NCI-H526 (cell line): ENCODE measurements at regions not wholly inside any gene's neighbourhood (a gene's known extent, or its start where the extent isn't known, plus 50 kb on each side); places are given as distances from the start of the nearest gene placed in this dataset.

Experiments
- DNase-seq, 2 experiments: peaks; one replicate each; lab custom pipeline; 2025; lab: John Stamatoyannopoulos, UW

DNA sequence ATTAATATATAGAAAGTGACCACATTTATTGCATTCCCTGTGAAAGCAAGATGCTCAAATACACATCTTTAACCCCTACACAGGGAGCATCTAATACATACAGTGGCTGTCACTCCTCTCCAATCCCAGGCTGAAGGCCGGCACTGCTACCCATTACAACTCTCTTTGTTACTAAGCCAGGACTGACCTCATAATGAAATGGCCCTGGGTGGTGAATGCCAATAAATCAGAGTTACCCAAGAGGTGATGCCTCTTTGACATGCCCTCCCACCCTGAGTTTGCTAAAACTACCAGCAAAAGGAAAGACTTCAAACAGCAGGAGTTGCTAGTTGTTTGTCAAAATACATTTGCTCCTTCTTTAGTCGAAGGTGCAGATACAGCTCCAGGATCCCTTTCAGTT is 214.2 kb downstream of the FOXA2 start:
- no peak for DNase-seq

DNA sequence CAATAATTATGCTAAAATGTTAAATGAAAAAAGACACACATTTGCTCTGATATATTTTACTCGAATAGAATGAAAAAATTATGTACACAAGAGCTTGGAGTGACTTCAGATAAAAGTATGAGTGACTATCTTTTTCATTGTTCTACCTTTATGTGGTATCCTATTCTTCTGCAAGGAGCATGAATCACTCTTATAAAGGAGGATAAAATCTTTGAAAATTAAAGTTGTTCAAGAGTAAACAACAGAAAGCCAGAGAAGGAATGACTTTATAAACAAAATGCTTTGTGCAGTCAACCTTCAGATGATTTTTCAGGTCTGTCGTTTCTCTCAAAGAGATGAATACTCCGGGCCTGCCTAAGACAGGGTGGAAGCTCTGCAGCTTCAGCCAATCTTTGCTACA is 215.3 kb downstream of the FOXA2 start:
- DNase-seq, result no peak

DNA sequence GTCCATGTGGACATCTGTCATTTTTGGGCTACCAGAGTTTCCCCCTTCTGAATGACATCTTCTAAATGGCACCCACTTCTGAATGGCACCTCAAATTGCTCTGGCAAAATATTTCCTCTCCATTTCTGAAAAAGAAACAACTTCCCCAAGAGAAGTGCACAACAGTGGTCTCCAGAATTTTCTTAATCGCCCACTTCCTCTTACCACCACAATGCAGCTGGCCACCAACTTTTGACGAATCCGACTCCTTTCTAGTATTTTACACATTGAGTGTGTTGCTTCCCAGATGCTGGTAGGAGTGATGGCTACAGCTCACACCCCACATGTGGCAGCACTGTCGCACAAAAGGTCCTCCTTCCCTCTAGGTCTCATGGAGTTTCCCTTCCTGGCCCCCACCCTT is 216.1 kb downstream of the FOXA2 start:
- no peak for DNase-seq

DNA sequence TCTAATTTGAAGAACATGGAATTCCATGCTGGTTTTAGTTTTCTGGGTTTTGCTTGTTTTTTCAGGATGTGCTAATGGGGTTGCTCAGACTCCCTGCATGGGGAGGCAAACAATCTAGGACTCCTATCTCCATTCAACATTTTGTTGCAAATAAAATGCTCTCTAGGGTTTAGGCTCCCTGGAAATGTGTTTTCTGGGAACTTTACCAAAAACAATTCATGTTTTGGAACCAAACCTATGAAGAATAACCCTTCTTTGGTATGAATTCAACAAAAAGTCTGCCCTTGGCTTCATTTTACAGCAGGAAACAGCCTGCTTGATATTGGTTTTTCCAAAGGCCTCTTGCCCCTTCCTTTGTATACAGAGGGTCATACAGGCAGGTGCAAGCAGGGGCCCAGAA is 217.7 kb downstream of the FOXA2 start:
- no peak for DNase-seq

DNA sequence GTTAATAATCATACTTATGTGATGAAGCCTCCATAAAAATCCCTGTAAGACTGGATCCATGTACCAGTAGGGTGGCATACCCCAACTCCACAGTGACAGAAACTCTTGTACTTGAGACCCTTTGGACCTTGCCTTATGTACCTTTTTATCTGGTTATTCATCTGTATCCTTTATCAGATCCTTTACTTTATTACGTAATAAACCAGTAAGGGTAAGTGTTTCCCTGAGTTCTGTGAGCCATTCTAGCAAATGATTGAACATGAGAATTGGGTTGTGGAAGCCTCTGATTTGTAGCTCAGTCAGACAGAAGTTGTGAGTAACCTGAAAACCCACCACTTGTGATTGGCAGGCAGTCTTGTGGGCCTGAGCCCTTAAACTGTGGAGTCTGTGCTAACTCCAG is 229.7 kb downstream of the FOXA2 start:
- DNase-seq, result no peak

DNA sequence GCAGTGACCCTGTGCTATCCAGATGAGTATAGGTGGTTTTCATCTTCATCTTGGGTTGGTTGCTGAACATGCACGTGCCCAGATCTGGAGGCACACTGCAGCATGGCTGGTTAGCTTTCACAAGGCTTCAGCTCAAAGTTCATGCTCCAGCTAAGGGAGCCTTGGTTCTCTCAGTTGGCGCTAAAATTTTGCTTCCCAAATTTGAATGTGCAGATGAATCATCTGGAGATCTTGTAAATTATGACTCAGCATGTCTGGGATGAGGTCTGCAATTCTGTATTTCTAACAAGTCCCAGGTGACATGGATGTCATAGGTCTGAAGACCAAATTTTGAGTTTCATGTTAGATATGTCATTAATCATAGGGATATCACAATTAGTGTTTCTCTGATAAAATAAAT is 230.8 kb downstream of the FOXA2 start:
- peak in 1 of 2 experiments; percentile 32 for DNase-seq

DNA sequence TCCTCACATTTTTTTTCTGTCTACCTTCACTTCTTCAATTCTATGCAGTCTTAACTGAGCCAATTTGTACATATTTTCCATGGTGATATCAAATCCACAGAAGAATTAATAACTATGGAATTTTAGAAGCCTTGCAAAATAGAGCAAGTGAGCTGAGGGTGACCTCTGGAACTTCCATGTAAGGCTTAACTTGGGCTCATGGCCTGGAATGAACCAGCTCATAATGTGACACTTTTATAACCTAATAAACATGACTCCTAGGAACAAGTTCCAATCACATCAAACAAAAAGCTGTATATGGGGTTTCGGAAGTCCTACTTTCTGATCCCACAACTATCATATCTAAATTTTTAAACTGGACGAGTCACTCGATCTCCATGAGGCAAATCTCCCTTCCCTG is 232.4 kb downstream of the FOXA2 start:
- DNase-seq, result no peak

DNA sequence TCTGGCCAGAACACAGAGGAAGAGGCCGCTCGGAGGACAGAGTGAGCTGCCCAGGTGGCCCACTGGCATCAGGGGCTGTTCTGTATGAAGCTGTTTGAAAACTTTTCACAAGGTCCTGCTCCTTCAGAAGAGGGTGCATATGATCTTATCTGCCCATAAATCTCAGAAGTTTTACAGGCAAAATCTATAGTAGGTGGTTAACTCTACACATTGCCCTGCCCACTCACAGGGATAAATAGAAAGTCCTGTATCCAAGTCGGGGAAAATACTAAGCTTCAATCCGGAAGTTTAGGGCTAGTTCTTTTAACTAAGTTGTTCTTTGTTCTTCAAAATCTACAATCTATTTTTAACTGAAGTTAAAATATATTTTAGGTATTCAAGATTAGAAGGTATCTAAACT is 233.7 kb downstream of the FOXA2 start:
- no peak for DNase-seq

DNA sequence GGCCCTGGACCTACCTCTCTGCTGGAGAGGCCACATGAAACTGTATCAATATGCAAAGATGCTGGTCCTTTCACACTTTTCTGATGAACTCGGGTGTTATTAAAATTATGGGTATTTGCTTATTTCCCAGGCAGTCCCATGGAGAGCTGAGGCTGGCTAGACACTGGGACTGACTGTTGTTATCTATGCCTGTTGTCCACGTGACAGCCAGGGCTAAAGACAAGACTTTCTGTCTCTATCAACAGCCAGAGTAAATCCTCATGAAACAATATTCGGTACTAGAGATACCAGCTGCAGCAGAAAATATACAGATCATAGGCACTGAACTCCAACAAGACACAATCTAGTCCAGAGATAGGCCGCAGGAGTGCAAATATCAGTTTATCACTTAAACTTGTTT is 236.4 kb downstream of the FOXA2 start:
- no peak for DNase-seq

DNA sequence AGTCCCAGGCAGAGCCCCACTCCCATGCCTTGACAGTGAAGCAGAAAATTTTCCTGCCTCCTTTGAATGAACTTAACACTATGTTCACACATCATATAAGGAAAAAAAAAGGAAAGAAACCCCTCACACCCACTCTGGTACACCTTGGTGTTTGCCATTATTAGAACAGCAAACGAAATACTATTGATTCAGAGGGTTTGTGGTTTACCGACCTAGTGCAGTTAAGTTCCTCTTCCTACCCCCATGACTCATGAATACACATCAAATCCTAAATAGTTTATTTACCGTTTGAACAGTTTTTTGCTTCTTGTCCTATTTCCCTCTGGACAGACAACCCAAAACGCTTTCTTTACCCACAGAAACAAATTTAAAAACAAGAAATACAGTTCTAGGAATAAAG is 237.7 kb downstream of the FOXA2 start:
- no peak for DNase-seq

DNA sequence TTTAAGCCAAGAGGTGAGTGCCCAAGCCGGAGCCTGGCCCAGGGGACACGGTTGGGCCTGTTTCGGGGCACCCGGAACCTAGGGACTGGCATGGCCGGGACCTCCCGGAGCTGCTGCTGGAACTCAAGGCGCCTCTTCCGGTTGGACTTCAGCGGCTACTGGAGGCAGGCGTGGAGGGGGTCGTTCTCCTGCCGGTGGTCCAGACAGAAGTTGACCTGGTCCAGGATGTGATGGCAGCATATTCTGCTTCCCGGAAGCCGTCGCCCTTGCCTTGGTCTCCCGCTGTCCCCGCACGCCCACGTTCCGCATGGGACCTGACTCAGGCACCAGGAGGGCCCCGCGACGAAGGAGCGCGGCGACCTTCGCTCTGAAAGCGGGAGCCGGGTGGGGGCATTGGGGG is 240.8 kb downstream of the FOXA2 start:
- DNase-seq, result no peak

DNA sequence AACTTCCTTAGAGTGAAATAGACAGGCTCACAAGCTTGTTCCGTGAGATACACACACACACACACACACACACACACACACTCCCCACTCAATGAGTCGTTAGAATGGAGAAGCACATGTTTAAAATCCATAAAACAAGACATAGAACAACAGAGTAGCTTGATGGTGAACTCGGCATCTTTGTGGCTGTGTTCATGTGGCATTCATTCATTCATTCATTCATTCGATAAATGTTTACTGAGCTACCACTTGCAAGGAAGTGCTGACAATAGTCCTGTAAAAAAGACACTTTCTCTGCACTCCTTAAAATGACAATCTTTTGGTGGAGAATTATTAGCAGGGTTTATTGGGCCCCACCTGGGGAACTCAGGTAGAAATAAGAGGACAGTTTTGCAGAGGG is 242.0 kb downstream of the FOXA2 start:
- no peak for DNase-seq

DNA sequence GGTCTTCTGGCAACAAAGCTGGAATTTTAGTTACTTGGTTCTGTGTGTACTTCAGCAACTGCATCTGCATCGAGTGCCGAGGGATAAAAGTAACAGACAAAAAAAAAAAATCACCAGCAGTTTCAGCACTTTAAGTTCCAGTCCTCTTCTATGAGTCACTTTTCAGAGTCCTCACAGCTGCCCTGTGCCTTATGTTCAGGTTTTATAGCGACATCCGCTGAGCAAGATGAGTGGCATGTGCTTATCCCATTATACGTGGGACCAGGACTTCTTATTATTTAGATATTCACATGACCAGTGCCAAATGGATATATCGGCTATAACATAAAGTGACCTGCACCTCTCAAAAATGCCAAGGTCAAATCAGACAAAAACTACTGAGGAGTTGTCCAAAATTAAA is 242.9 kb downstream of the FOXA2 start:
- no peak for DNase-seq

DNA sequence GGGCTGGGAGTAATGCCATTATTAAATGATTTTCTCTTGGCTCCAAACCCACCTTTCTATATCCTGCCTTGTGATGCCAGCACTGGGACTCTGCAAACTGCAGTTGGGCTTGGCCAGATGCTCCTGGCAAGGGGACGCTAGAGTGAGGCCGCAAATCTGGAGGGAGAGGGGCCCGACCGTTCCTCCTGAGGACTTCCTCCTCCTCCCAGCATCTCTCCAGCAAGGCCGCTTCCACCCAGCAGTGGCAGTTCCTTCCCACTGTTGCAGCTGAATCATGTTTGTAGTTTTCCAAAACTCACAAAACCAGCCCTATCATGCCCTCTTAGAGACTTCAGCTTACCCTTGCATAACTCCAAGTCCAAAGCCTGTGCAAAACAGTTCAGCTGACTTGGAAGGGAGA is 244.4 kb downstream of the FOXA2 start:
- DNase-seq, result no peak

DNA sequence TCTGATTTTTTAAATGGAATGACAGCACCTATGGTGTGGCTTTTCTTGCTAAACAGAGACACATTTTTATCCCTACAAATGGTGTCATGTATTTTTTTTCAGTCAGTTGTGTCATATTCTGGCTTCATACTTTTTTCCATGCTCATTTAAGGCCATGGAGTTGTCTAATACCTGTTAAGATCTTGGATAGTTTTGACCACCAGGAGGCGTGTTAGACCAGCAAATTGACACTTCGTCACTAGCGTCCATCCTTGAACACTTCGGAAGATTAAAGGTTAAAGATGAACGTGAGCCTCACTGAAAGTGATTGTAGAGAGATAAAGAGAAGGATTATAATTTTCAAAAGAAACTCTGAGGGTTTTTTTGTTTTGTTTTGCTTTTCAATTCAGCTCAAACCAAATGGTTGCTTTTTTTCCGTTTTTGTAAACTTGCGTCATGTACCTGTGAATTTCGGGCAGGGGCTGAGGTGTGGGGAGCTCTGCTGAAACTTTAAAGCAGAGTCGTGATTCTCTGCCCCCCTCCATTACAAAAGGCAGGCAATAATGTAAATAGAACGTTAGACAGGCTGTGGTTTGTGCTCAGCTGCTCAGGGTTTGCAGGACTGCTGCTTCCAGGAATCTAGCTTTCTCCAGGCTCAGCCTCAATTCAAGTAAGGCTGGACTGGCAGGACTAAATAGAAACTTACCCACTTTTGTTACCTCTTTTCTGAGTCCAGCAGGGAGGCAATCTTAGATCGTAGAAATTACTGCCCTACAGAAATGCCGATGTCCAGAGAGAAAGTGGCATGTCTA is 245.1 kb downstream of the FOXA2 start:
- DNase-seq, result peak; percentile 82 to 90

DNA sequence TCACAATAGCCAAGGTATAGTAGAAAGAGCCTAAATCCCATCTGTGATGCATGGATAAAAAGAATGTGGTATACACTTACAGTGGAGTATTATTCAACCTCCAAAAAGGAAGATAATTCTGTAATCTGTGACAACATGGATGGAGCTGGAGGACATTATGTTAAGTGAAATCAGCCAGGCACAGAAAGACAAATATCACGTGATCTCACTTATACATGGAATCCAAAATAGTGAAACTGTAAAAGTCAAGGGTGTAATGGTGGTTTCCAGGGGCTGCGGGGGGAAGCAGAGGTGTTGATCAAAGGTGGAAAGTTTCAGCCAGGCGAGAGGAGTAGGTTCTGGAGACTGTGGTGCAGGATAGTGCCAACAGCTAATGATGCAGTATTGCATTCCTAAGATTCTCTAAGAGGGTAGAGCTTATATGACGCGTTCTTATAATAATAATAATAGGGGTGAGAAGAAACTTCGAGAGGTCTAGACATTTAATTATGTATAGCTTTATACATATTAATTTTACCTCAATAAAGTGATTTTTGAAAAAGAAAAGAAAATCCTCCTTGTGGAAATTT is 246.1 kb downstream of the FOXA2 start:
- DNase-seq, result no peak

DNA sequence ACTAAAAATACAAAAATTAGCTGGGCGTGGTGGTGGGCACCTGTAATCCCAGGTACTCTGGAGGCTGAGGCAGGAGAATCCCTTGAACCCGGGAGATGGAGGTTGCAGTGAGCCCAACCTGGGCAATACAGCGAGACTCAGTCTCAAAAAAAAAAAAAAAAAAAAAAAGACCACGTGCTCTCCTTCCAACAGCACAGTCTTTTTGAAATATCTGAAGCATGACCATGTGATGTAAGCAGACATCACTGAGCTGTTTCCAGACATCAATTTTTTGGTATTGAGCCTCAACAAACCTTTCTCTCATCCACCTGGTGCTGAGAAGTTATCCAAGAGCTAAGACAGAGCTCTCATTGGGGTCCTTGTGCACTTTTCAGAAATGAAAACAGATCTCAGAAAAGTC is 249.2 kb downstream of the FOXA2 start:
- no peak for DNase-seq

DNA sequence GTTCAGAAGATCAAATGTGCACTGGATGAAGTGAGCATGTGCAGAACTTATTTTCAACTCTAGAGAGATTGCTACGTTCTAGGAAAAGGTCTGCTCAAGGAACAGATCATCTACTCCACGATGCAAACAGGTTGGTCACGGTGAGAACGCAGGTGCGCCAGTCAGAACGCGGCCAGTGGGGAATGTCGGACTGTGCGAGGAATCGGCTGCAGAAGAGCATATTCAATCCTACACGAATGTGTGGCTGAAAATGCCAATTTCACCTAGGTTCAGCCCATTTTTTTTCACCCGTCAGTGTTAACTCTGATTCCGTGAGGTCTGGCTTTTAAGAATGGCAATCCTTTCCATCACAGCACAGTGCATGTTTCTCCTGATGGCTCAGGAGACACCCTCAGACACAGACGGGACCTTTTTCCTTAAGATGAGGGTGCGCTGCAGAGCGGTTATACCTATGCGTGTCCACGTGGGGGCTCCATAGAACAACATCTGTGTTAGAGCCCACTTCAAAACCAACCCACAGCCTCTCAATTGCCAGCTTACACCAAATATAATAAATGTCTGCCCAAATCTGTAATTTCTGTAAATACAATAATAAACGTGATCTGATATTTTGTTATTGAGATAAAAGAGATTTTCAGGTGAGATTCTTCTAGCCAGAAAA is 250.4 kb downstream of the FOXA2 start:
- peak; percentile 54 to 86 for DNase-seq

DNA sequence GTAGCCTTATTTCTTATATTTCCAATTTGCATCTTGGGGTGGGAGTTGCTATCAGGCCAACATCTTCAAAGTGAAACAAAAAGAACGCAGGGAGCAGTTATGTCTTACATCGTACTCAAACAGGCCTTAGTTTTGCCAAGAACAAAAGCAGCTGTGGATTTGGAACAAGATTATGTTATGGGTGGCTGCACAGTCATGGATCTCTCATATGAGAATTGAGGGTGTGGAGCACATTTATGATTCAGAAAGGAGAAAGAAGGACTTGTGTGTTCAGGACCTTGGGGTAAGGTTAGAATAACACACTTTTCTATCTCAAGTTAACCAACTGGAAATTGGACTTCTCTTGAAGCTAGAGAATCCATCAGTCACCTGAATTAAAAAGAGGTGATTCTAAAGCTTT is 259.9 kb downstream of the FOXA2 start:
- DNase-seq, result no peak

DNA sequence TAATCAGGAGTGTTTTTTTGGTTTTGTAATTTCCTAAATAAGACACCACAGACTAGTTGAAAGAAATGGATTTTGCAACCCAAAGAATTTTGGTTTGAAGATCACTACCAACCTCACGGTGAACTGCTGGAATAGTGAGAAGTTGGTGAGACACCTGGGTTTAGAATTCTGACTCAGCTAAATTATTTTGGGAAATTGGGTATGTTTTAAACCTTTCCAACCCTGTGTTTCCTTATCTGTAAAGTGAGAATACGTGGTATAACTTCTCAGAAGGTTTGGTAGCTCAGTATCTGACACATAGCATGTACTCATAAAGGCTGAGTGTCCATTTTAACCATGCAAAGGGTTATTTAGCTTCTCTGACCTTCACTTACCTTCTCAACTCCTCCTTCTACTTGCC is 261.9 kb downstream of the FOXA2 start:
- no peak for DNase-seq

DNA sequence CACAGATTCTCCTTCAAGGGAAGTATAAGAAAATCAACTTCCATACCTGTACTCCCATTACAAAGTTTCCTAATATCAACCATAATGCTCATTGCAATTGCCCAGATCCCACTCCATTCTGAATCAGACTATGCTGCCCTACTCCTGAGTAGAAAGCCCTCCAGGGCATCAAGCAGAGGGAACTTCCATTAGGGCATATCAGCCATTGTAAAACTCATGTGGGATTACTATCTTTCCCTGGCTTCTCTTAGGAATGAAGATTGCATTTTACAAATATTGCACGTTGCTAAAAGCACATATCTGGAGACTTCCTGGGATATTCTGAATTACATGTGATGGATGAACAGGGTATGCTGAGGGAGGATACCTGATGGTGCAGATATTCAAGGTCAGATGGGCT is 263.2 kb downstream of the FOXA2 start:
- no peak for DNase-seq

DNA sequence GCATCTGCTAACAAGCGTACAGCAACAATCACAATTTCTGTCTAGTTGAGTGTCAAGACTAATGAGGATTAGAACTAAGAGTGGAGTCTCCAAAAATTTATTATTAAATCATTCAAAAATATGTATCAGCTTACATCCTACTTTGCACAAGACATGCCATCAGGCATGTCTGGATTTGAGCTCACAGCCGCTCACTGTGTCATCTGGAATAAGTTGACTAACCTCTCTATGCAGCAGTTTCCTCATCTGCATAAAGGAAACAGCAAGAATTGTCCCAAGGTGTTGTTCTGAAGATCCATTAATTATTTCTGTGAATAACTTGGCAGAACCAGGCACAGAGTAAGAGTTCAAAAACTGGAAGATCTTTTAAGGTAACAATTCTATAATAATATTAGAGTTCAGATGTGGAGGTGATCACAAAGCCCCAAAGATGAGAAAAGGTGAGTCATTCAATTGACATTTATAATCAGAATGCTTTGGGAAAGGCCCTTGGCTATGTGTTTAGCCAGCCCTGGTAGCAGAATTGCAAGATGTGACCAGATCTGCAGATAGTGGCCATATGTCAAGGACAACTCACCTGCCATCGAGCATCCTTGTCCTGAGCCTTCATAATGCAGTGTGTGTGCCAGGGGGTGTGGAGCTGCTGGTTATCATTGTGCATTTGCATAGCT is 264.0 kb downstream of the FOXA2 start:
- DNase-seq, result peak; percentile 37 to 75

DNA sequence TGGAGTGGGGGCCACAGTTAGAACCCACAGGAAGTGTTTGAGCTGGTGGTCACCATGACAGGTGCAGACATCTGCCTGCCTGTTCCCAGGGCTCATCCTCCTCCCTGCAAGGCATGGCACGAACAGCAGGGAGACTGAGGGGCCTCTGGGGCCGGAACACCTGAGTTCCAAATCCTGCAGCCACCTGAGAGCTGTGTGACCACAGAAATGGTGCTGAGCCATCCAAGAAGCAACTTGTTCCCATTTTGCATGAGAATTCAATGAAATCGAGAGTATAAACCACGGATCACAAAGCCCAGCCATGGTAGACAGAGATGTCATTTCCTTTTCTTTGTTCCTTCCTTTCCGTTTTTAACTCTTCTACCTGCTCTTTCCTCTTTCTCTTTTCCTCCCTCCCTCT is 268.6 kb downstream of the FOXA2 start:
- no peak for DNase-seq
